Sigmoid colon (tissue), 6 donors: ENCODE measurements at regions not wholly inside any gene's neighbourhood (a gene's known extent, or its start where the extent isn't known, plus 50 kb on each side); places are given as distances from the start of the nearest gene placed in this dataset.
A peak's percentile ranks its signal among the peaks of the same experiment; 100 is the strongest.

Experiments
- DNase-seq: peaks from one replicate; pipeline ENCODE4 v3.0.0-alpha.2; 2019
- H3K27ac ChIP-seq, 4 donors: fragments of 200-600 bp; sonication (generic); one replicate each; pipeline ENCODE4 v1.5.1; 2016 to 2019; ENCODE audit warnings: mild to moderate bottlenecking in 1 of 4
- H3K27me3 ChIP-seq, 3 donors: fragments of 200-600 bp; sonication (generic); one replicate each; pipeline ENCODE4 v1.5.1; 2019; ENCODE audit warnings: mild to moderate bottlenecking in 1 of 3
- H3K36me3 ChIP-seq, 4 donors: fragments of 200-600 bp; sonication (generic); one replicate each; pipeline ENCODE4 v1.5.1; 2016 to 2019
- H3K4me1 ChIP-seq, 4 donors: fragments of 200-600 bp; sonication (generic); one replicate each; pipeline ENCODE4 v1.5.1; 2017 to 2019
- H3K4me3 ChIP-seq, 4 donors: fragments of 200-600 bp; sonication (generic); one replicate each; pipeline ENCODE4 v1.5.1; 2017 to 2019; ENCODE audit warnings: mild to moderate bottlenecking in 2 of 4, moderate library complexity in 1 of 4
- H3K9me3 ChIP-seq, 4 donors: fragments of 200-600 bp in 3 of 4; sonication (generic) in 3 of 4; one replicate each; pipeline versions ENCODE4 v1.5.1 to v1.6.1; 2013 to 2019
- CTCF ChIP-seq, 4 experiments: fragments of 450-650 bp in 3 of 4; fragments of 200-600 bp in 1 of 4; IDR thresholded peaks; one replicate each; pipeline ENCODE4 v1.5.1; 2016 to 2019; ENCODE audit warnings: antibody characterized with exemption in 4 of 4, mild to moderate bottlenecking in 3 of 4, moderate library complexity in 2 of 4
- EP300 ChIP-seq, 4 donors: sonication (generic); formaldehyde crosslinking; IDR thresholded peaks; one replicate each; pipeline ENCODE4 v1.6.1; 2017; ENCODE audit warnings: antibody characterized with exemption in 4 of 4
- POLR2A ChIP-seq, 2 donors: fragments of 450-650 bp; IDR thresholded peaks; one replicate each; pipeline ENCODE4 v1.6.1; 2016; ENCODE audit warnings: antibody characterized with exemption in 2 of 2, mild to moderate bottlenecking in 2 of 2, moderate library complexity in 2 of 2
- POLR2AphosphoS5 ChIP-seq, 4 donors: sonication (generic); formaldehyde crosslinking; IDR thresholded peaks; one replicate each; pipeline ENCODE4 v1.6.1; 2017; ENCODE audit warnings: antibody characterized with exemption in 4 of 4
- WGBS, 2 donors: extraction: QIAGEN DNeasy Blood & Tissue Kit; methylation state at CpG; one replicate each; pipeline ENCODE4 v1.1.7; 2013; 5-methylcytosine and 5-hydroxymethylcytosine counted together
- intact Hi-C: fragments of 100-400 bp; cut with DNase I; formaldehyde crosslinking; loops from one replicate; pipeline ENCODE4 v1.15.1; 2023
- donor health status: healthy with polysubstance abuse.
- donor health status: healthy.

DNA sequence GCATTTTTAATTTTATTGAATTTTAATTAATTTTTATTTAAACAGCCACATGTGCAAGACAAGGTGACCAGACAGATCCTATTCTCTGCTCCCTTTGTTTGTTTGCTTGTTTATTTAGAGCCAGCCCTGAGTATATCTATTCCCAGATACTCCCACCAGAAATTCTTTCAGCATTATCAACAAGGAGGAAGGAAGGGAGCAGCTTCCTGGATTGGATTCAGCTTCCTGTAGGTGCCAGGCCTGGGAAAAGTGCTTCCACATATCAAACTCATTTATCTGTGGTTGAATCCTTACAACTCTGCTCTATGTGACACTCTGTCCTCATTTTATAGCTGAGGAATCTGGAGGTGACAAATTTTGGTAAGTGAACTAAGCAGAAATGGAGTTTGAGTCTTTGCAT lies 60.5 kb upstream of the KLF7 start:
- Histone ChIP-seq H3K9me3 (no peaks in the 10 kb centered on the region), H3K27me3 (no peaks in the 10 kb centered on the region), H3K36me3 (no peaks in the 10 kb centered on the region), H3K27ac (peak overlapping the region in 3 of 4 donors; percentile 71 to 84 (median 77)), H3K4me3 (no peak overlapping the region), H3K4me1 (peaks cover 0 to 48% (median 30%) of the 10 kb centered on the region in 4 donors)
- TF ChIP-seq CTCF (IDR thresholded peaks at IDR 0.05) (no peak), POLR2AphosphoS5 (IDR thresholded peaks at IDR 0.05) (no peak), EP300 (IDR thresholded peaks at IDR 0.05) (no peak), POLR2A (IDR thresholded peaks at IDR 0.05) (no peak)
- intact Hi-C loops = loop anchor here (2.0 to 10.0 kb wide), 3 partner anchors 33 to 141 kb away; no protein-coding TSS in a partner anchor
- no peak for DNase-seq

GRCh38 chr2:207226671-207227061 lies 60.9 kb upstream of the KLF7 start:
- no peak for DNase-seq

GRCh38 chr2:207227062-207227748 lies 61.5 kb upstream of the KLF7 start:
- H3K4me1 ChIP-seq = peaks cover 0 to 48% (median 30%) of the 10 kb centered on the region in 4 donors
- peak; percentile 83 for DNase-seq
- peak overlapping the region; percentile 68 to 84 (median 74) for H3K27ac ChIP-seq
- 57 to 63% methylated on average over 18 of the region's 18 CpGs for WGBS, 2 donors
- no peaks in the 10 kb centered on the region for H3K36me3 ChIP-seq
- peak overlapping the region in 3 of 4 donors; percentile 11 to 22 (median 14) for H3K4me3 ChIP-seq
- intact Hi-C loops = loop anchor here (2.0 to 10.0 kb wide), 3 partner anchors 32 to 142 kb away; no protein-coding TSS in a partner anchor
- TF ChIP-seq EP300 (IDR thresholded peaks at IDR 0.05) (no peak), POLR2AphosphoS5 (IDR thresholded peaks at IDR 0.05) (peak in 3 of 4 donors; percentile 48 to 58 (median 56))
- H3K9me3 ChIP-seq = no peaks in the 10 kb centered on the region
- H3K27me3 ChIP-seq = no peaks in the 10 kb centered on the region

More at GRCh38 chr2:207226671-207227061, 60.9 kb upstream of the KLF7 start:
- Histone ChIP-seq H3K4me3 (peak overlapping the region in 3 of 4 donors; percentile 11 to 22 (median 14)), H3K27ac (peak overlapping the region; percentile 68 to 84 (median 74)), H3K36me3 (no peaks in the 10 kb centered on the region), H3K4me1 (peaks cover 0 to 48% (median 30%) of the 10 kb centered on the region in 4 donors), H3K27me3 (no peaks in the 10 kb centered on the region), H3K9me3 (no peaks in the 10 kb centered on the region)
- TF ChIP-seq POLR2A (IDR thresholded peaks at IDR 0.05) = no peak
- no peak for TF ChIP-seq EP300 (IDR thresholded peaks at IDR 0.05)
- TF ChIP-seq CTCF (IDR thresholded peaks at IDR 0.05) = no peak
- no peak for TF ChIP-seq POLR2AphosphoS5 (IDR thresholded peaks at IDR 0.05)
- intact Hi-C loops = loop anchor here (2.0 to 10.0 kb wide), 3 partner anchors 32 to 142 kb away; no protein-coding TSS in a partner anchor
- 60 to 64% methylated on average over 4 of the region's 4 CpGs for WGBS, 2 donors

GRCh38 chr2:207227749-207228145 lies 62.0 kb upstream of the KLF7 start:
- intact Hi-C loops = loop anchor here (2.0 to 10.0 kb wide), 3 partner anchors 31 to 143 kb away; no protein-coding TSS in a partner anchor
- Histone ChIP-seq H3K4me1 (peaks cover 0 to 48% (median 30%) of the 10 kb centered on the region in 4 donors), H3K4me3 (peak overlapping the region in 2 of 4 donors; percentile 11 to 22), H3K9me3 (no peaks in the 10 kb centered on the region), H3K36me3 (no peaks in the 10 kb centered on the region), H3K27me3 (no peaks in the 10 kb centered on the region), H3K27ac (peak overlapping the region; percentile 68 to 84 (median 74))
- WGBS, 2 donors = 81 to 92% methylated on average over 3 of the region's 3 CpGs
- no peak for TF ChIP-seq CTCF (IDR thresholded peaks at IDR 0.05)
- TF ChIP-seq POLR2A (IDR thresholded peaks at IDR 0.05) = no peak
- TF ChIP-seq EP300 (IDR thresholded peaks at IDR 0.05) = no peak
- DNase-seq = no peak

DNA sequence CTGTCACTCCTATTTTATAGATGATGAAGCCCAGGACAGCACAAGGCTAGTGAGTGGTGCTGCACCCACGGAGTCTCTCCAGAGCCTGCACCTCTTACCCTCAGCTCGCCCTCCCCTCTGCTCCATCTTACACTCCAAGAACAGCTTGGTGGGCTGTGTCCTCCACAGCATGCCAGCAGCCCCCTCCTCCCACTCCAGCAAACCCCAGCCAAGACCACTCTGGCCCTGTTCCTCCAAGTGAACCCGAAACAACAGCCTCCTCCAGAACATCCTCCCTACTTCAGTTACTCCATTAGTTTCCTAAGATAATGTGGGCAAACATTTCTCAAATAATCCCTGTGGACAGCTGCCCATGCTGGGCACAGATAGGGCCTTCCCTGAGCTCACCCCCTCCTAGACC lies 62.7 kb upstream of the KLF7 start:
- no peak for DNase-seq
- peak overlapping the region in 3 of 4 donors; percentile 71 to 84 (median 77) for H3K27ac ChIP-seq
- H3K4me3 ChIP-seq = no peak overlapping the region
- 86 to 91% methylated on average over 3 of the region's 3 CpGs for WGBS, 2 donors
- H3K27me3 ChIP-seq = no peaks in the 10 kb centered on the region
- TF ChIP-seq POLR2A (IDR thresholded peaks at IDR 0.05) (no peak), POLR2AphosphoS5 (IDR thresholded peaks at IDR 0.05) (no peak), EP300 (IDR thresholded peaks at IDR 0.05) (no peak), CTCF (IDR thresholded peaks at IDR 0.05) (no peak)
- peaks cover 0 to 48% (median 30%) of the 10 kb centered on the region in 4 donors for H3K4me1 ChIP-seq
- H3K36me3 ChIP-seq = no peaks in the 10 kb centered on the region
- no peaks in the 10 kb centered on the region for H3K9me3 ChIP-seq
- intact Hi-C loops = loop anchor here (10.0 kb wide), 1 partner anchor 144 kb away; no protein-coding TSS in a partner anchor
